ENCODE measurements at regions not wholly inside any gene's neighbourhood (a gene's known extent, or its start where the extent isn't known, plus 50 kb on each side); places are given as distances from the start of the nearest gene placed in this dataset.

DNA sequence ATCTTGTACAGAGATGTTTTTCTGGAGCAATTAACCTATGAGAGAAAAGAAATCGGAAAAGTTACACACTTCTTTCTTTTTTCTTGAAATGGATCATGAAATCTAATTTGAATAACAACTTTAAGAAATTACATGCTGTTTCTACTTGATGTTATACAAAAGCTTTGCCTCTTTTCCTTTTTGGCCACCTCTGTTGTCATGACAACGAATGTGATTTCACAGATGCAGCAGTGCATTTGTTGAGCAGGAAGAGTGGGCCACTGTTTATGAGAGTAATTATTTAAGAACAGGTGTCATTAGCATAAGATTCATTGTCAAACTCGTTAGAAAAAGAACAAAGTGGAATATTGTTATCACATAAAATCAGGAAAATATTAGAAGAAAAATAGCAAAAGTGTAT lies 148.3 kb upstream of the IMPG1 start:
- no peak for TF ChIP-seq CTCF (conservative IDR thresholded peaks at IDR 0.05)
- TF ChIP-seq ZFX (IDR thresholded peaks at IDR 0.05) = no peak

Measured in C4-2B (cell line).